ENCODE measurements at regions not wholly inside any gene's neighbourhood (a gene's known extent, or its start where the extent isn't known, plus 50 kb on each side); places are given as distances from the start of the nearest gene placed in this dataset.

- TF ChIP-seq, protein P1, sequence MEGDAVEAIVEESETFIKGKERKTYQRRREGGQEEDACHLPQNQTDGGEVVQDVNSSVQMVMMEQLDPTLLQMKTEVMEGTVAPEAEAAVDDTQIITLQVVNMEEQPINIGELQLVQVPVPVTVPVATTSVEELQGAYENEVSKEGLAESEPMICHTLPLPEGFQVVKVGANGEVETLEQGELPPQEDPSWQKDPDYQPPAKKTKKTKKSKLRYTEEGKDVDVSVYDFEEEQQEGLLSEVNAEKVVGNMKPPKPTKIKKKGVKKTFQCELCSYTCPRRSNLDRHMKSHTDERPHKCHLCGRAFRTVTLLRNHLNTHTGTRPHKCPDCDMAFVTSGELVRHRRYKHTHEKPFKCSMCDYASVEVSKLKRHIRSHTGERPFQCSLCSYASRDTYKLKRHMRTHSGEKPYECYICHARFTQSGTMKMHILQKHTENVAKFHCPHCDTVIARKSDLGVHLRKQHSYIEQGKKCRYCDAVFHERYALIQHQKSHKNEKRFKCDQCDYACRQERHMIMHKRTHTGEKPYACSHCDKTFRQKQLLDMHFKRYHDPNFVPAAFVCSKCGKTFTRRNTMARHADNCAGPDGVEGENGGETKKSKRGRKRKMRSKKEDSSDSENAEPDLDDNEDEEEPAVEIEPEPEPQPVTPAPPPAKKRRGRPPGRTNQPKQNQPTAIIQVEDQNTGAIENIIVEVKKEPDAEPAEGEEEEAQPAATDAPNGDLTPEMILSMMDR (conservative IDR thresholded peaks at IDR 0.05; ENCODE audit: low read depth, low read length) = no peak
- TF ChIP-seq EZH2 (IDR thresholded peaks at IDR 0.05; ENCODE audit: borderline replicate concordance, low read depth, low read length, poor library complexity, severe bottlenecking) = no peak
Measured at GRCh38 chr6:144632266-144632665, 347.1 kb downstream of the UTRN start.
